ENCODE measurements at regions not wholly inside any gene's neighbourhood (a gene's known extent, or its start where the extent isn't known, plus 50 kb on each side); places are given as distances from the start of the nearest gene placed in this dataset.

DNA sequence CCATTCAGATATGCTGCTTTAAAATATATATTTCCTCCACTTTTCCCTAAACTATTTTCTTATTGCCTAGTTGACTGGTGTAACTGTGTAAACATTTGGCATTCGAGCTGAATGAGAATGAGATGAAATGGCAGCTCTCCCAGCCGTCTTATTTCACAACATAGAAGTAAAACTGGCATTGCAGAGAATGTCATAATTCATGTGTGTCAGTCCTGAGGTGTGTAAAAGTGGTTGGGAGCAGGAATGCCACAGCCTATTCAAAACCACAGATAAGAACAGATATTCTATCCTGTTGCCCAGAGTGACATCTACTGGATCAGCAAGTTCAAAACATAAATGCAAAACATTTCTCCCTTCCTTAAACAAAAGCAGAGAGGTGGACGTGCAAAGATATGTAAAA is 565.5 kb upstream of the CHAC2 start:
- no peak for TF ChIP-seq POLR2AphosphoS5 (IDR thresholded peaks at IDR 0.05; ENCODE audit: low read depth, low read length)
- TF ChIP-seq TAF1 (IDR thresholded peaks at IDR 0.05; ENCODE audit: borderline replicate concordance, insufficient read depth, low read length) = no peak
- no peak for TF ChIP-seq SIN3A (IDR thresholded peaks at IDR 0.05; ENCODE audit: borderline replicate concordance, insufficient read depth, low read length)

- TF ChIP-seq TAF1 (IDR thresholded peaks at IDR 0.05; ENCODE audit: borderline replicate concordance, insufficient read depth, low read length) (no peak), FOXP2 (optimal IDR thresholded peaks at IDR 0.05; ENCODE audit: borderline replicate concordance, extremely low read depth, extremely low read length, insufficient read depth) (no peak), SIN3A (IDR thresholded peaks at IDR 0.05; ENCODE audit: borderline replicate concordance, insufficient read depth, low read length) (no peak), POLR2AphosphoS5 (IDR thresholded peaks at IDR 0.05; ENCODE audit: low read depth, low read length) (no peak)
- TF ChIP-seq, protein P1, sequence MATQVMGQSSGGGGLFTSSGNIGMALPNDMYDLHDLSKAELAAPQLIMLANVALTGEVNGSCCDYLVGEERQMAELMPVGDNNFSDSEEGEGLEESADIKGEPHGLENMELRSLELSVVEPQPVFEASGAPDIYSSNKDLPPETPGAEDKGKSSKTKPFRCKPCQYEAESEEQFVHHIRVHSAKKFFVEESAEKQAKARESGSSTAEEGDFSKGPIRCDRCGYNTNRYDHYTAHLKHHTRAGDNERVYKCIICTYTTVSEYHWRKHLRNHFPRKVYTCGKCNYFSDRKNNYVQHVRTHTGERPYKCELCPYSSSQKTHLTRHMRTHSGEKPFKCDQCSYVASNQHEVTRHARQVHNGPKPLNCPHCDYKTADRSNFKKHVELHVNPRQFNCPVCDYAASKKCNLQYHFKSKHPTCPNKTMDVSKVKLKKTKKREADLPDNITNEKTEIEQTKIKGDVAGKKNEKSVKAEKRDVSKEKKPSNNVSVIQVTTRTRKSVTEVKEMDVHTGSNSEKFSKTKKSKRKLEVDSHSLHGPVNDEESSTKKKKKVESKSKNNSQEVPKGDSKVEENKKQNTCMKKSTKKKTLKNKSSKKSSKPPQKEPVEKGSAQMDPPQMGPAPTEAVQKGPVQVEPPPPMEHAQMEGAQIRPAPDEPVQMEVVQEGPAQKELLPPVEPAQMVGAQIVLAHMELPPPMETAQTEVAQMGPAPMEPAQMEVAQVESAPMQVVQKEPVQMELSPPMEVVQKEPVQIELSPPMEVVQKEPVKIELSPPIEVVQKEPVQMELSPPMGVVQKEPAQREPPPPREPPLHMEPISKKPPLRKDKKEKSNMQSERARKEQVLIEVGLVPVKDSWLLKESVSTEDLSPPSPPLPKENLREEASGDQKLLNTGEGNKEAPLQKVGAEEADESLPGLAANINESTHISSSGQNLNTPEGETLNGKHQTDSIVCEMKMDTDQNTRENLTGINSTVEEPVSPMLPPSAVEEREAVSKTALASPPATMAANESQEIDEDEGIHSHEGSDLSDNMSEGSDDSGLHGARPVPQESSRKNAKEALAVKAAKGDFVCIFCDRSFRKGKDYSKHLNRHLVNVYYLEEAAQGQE (IDR thresholded peaks at IDR 0.05; ENCODE audit: insufficient read depth in 1 of 2, low read depth in 2 of 2, low read length in 2 of 2) = no peak
Observed at GRCh38 chr2:53200072-53200471, 567.5 kb upstream of the CHAC2 start.

DNA sequence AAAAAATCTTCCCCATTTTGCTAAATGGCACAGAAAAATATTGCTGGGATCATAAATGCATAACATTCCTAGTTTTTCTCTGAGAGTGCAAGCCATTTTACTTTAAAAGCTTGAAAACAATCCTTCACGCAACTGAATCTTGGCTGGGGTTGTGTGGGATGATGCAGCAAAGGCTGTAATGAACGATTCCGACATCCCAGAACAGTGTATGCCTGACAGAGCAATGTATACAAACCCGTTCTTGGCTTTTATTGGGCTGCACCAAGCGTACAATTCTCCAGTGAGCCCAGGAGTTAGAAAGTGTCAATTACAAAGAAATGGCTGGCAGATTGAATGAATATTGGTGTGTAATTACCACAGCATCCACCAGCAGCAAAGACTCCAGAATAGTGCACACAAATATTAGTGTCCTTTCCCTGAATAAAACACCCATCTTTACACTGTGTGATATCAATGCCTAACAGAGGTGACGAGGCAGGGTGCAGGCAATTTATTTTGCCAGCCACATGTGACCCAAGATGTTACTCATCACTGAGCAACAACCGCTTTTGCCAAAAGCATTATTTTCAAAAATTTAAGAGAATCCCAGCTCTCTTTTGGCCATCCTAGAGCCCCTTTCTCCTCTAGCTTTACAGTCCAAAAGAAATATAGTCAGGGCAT is 578.6 kb upstream of the CHAC2 start:
- no peak for TF ChIP-seq SIN3A (IDR thresholded peaks at IDR 0.05; ENCODE audit: borderline replicate concordance, insufficient read depth, low read length)
- no peak for TF ChIP-seq POLR2AphosphoS5 (IDR thresholded peaks at IDR 0.05; ENCODE audit: low read depth, low read length)
- TF ChIP-seq TAF1 (IDR thresholded peaks at IDR 0.05; ENCODE audit: borderline replicate concordance, insufficient read depth, low read length) = no peak
- no peak for TF ChIP-seq FOXP2 (optimal IDR thresholded peaks at IDR 0.05; ENCODE audit: borderline replicate concordance, extremely low read depth, extremely low read length, insufficient read depth)
- TF ChIP-seq, protein P1 (IDR thresholded peaks at IDR 0.05; ENCODE audit: insufficient read depth in 1 of 2, low read depth in 2 of 2, low read length in 2 of 2) = no peak

- TF ChIP-seq TAF1 (IDR thresholded peaks at IDR 0.05; ENCODE audit: borderline replicate concordance, insufficient read depth, low read length) (no peak), POLR2AphosphoS5 (IDR thresholded peaks at IDR 0.05; ENCODE audit: low read depth, low read length) (no peak), FOXP2 (optimal IDR thresholded peaks at IDR 0.05; ENCODE audit: borderline replicate concordance, extremely low read depth, extremely low read length, insufficient read depth) (no peak)
Observed at GRCh38 chr2:53183581-53183980, 584.0 kb upstream of the CHAC2 start.

DNA sequence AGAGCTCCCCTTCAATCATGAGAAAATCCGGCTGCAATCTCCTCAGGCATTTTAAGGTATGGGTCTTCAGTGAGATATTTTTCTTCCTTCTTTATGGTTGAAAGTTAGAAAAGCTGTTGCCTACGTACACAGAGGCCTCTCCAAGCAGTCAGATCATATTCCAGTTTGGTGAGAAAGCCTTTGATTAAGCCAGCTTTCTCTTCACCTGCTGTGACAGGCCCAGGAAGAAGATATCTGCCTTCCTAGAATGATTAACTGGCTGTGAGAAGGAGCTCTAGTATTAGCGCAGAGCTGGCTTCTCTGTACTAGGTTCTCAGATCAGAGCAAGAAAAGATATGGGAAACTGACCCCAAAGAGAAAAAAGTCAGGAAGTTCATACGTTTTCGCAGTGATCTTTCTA is 585.0 kb upstream of the CHAC2 start:
- no peak for TF ChIP-seq POLR2AphosphoS5 (IDR thresholded peaks at IDR 0.05; ENCODE audit: low read depth, low read length)
- TF ChIP-seq SIN3A (IDR thresholded peaks at IDR 0.05; ENCODE audit: borderline replicate concordance, insufficient read depth, low read length) = no peak
- TF ChIP-seq, protein P1 (IDR thresholded peaks at IDR 0.05; ENCODE audit: insufficient read depth in 1 of 2, low read depth in 2 of 2, low read length in 2 of 2) = no peak

DNA sequence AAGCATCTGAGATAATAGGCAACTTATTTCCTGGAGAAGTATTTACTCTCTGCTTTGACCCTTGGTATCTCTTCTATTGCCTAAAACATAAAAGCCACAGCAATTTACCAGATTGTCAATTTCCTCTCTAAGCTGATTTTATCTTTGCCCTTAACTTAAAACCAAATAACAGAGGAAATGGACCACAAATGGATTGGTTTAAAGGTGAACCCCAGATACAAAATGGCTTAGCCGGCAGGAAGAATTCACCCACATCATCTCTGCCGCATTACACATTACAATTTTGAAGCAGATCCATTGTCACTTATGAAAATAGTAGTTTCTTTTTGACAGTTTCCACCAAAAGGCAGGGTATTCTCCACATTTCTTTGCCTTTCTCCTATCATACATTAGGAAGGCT is 585.8 kb upstream of the CHAC2 start:
- TF ChIP-seq FOXP2 (optimal IDR thresholded peaks at IDR 0.05; ENCODE audit: borderline replicate concordance, extremely low read depth, extremely low read length, insufficient read depth) (no peak), SIN3A (IDR thresholded peaks at IDR 0.05; ENCODE audit: borderline replicate concordance, insufficient read depth, low read length) (no peak), POLR2AphosphoS5 (IDR thresholded peaks at IDR 0.05; ENCODE audit: low read depth, low read length) (no peak), TAF1 (IDR thresholded peaks at IDR 0.05; ENCODE audit: borderline replicate concordance, insufficient read depth, low read length) (no peak)
- TF ChIP-seq, protein P1 (IDR thresholded peaks at IDR 0.05; ENCODE audit: insufficient read depth in 1 of 2, low read depth in 2 of 2, low read length in 2 of 2) = no peak

Data from PFSK-1 (cell line).